ENCODE measurements at regions not wholly inside any gene's neighbourhood (a gene's known extent, or its start where the extent isn't known, plus 50 kb on each side); places are given as distances from the start of the nearest gene placed in this dataset.

DNA sequence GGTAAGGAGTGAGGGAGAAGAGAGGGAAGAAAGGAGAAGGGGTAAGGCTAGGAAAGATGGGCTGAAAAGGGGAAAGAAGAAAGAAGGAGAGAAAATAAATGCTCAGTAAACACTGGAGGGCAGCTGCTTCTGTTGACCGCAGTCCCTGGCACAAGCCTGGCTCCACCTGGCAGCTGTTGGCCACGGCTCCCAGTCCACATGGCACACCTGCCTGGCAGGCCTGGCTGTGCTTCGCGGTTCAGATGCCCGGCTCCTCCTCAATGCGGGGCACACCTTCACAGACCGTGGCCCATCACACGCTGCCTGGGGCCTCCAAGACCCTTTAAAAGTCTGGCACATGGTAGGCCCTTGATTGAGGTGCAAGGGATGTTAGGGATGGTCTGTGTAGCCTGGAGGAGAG, 516.8 kb upstream of the PROK2 start:
- Mint-ChIP-seq H3K27ac (no peak overlapping the region), H3K4me1 (peaks cover 0 to under 1% of the 10 kb centered on the region in 2 donors), H3K36me3 (no peaks in the 10 kb centered on the region), H3K27me3 (ENCODE audit: low read depth in 2 of 2) (peaks cover 0 to 8% of the 10 kb centered on the region in 2 donors), H3K4me3 (no peak overlapping the region), H3K9me3 (no peaks in the 10 kb centered on the region)
- no peaks in the 10 kb centered on the region for H3K27me3 ChIP-seq (ENCODE audit: control insufficient read depth, insufficient read depth, low read length)
- TF ChIP-seq, protein P1, sequence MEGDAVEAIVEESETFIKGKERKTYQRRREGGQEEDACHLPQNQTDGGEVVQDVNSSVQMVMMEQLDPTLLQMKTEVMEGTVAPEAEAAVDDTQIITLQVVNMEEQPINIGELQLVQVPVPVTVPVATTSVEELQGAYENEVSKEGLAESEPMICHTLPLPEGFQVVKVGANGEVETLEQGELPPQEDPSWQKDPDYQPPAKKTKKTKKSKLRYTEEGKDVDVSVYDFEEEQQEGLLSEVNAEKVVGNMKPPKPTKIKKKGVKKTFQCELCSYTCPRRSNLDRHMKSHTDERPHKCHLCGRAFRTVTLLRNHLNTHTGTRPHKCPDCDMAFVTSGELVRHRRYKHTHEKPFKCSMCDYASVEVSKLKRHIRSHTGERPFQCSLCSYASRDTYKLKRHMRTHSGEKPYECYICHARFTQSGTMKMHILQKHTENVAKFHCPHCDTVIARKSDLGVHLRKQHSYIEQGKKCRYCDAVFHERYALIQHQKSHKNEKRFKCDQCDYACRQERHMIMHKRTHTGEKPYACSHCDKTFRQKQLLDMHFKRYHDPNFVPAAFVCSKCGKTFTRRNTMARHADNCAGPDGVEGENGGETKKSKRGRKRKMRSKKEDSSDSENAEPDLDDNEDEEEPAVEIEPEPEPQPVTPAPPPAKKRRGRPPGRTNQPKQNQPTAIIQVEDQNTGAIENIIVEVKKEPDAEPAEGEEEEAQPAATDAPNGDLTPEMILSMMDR (IDR thresholded peaks at IDR 0.05), result no peak
- no peak for ATAC-seq
- H3K27ac ChIP-seq (ENCODE audit: low read length), result no peak overlapping the region
- H3K36me3 ChIP-seq (ENCODE audit: control insufficient read depth, insufficient read depth, low read length), result no peaks in the 10 kb centered on the region
- no peaks in the 10 kb centered on the region for H3K4me1 ChIP-seq (ENCODE audit: control insufficient read depth, insufficient read depth, low read length)
- 92% methylated on average over 7 of the region's 8 CpGs for WGBS (ENCODE audit: insufficient coverage)
- intact Hi-C loops (cut with micrococcal nuclease), result no loop called here
- H3K9me3 ChIP-seq (ENCODE audit: control insufficient read depth, insufficient read depth, low read length), result no peaks in the 10 kb centered on the region
- H3K4me3 ChIP-seq (ENCODE audit: low read length), result no peak overlapping the region
- DNase-seq, result no peak

DNA sequence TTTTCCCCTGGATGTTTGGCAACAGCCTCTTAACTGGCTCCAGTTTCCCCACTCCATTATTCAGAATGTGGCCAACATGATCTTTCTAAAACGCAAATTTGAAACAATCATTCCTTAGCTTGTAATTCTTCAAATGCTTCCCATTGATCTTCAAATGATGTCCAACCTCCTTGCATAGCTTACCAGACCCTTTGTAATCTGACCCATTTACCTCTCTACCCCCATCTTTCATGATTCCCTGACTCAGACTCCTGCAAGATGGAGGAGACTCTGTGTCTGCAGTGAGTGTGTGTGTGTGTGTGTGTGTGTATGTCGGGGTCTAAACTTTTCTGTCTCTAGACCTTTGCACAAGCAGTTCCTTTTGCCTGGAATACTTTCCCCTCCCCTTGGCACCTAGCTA, 515.7 kb upstream of the PROK2 start:
- no peak overlapping the region for H3K4me3 Mint-ChIP-seq
- ATAC-seq (no peak), DNase-seq (no peak)
- H3K27ac Mint-ChIP-seq, result no peak overlapping the region
- no peaks in the 10 kb centered on the region for H3K36me3 Mint-ChIP-seq
- no peaks in the 10 kb centered on the region for H3K9me3 Mint-ChIP-seq
- intact Hi-C loops (cut with micrococcal nuclease), result no loop called here
- H3K27ac ChIP-seq (ENCODE audit: low read length), result no peak overlapping the region
- TF ChIP-seq, protein P1 (IDR thresholded peaks at IDR 0.05), result no peak
- no peaks in the 10 kb centered on the region for H3K27me3 ChIP-seq (ENCODE audit: control insufficient read depth, insufficient read depth, low read length)
- H3K36me3 ChIP-seq (ENCODE audit: control insufficient read depth, insufficient read depth, low read length), result no peaks in the 10 kb centered on the region
- no peaks in the 10 kb centered on the region for H3K4me1 Mint-ChIP-seq
- no peaks in the 10 kb centered on the region for H3K9me3 ChIP-seq (ENCODE audit: control insufficient read depth, insufficient read depth, low read length)
- no peak overlapping the region for H3K4me3 ChIP-seq (ENCODE audit: low read length)
- no peaks in the 10 kb centered on the region for H3K4me1 ChIP-seq (ENCODE audit: control insufficient read depth, insufficient read depth, low read length)
- 87% methylated on average over 2 of the region's 2 CpGs for WGBS (ENCODE audit: insufficient coverage)
- H3K27me3 Mint-ChIP-seq (ENCODE audit: low read depth in 2 of 2), result peaks cover 0 to 8% of the 10 kb centered on the region in 2 donors

DNA sequence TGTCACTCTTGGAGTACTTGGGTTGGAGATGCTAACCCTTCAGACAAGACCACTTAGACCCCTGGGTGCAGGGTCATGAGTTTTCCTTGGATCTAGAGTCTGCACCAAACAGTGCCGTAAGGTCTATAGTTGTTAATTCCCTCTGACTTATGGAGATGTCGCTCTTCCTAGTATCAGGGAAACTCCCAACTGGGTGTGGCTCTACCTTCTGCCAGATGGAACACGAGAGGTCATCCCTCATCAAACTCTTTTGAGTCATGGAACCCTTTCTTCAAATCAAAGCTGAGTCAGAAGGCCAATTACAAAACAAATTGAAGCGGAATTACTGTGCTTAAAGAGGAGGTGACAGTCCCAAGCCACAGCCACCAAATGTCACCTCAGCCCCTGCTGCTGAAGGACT, 514.9 kb upstream of the PROK2 start:
- TF ChIP-seq, protein P1 (IDR thresholded peaks at IDR 0.05), result no peak

DNA sequence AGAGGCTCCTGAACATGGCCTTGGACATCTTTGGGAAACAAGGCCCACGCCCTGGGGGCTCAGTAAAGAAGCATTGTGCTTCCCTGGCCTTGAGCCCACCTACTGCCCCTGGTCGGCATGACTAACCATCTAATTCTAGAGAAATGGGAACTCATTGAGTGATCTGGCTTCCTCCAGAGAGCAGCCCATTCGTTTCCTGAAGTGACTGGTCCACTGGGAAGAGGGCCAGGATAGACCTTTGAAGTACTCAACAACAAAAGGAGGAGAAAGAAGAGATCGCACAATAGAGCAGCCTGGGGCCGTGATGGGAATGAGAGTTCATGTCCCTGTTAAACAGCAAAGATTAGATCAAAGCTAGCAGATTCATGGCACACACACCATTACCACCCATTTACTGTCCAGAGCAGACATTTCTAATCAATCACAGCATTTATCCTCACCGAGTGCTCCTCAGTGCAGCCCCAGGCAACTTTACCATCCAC, 514.4 kb upstream of the PROK2 start:
- Histone ChIP-seq H3K4me3 (ENCODE audit: low read length) (no peak overlapping the region), H3K4me1 (ENCODE audit: control insufficient read depth, insufficient read depth, low read length) (no peaks in the 10 kb centered on the region), H3K36me3 (ENCODE audit: control insufficient read depth, insufficient read depth, low read length) (no peaks in the 10 kb centered on the region), H3K9me3 (ENCODE audit: control insufficient read depth, insufficient read depth, low read length) (no peaks in the 10 kb centered on the region), H3K27me3 (ENCODE audit: control insufficient read depth, insufficient read depth, low read length) (no peaks in the 10 kb centered on the region), H3K27ac (ENCODE audit: low read length) (no peak overlapping the region)
- H3K9me3 Mint-ChIP-seq, result no peaks in the 10 kb centered on the region
- DNase-seq (no peak), ATAC-seq (no peak)
- intact Hi-C loops (cut with micrococcal nuclease), result no loop called here
- no peaks in the 10 kb centered on the region for H3K36me3 Mint-ChIP-seq
- no peak overlapping the region for H3K27ac Mint-ChIP-seq
- no peak overlapping the region for H3K4me3 Mint-ChIP-seq
- peaks cover 0 to 2% of the 10 kb centered on the region in 2 donors for H3K27me3 Mint-ChIP-seq (ENCODE audit: low read depth in 2 of 2)
- WGBS (ENCODE audit: insufficient coverage), result 71% methylated on average over 6 of the region's 6 CpGs
- TF ChIP-seq, protein P1 (IDR thresholded peaks at IDR 0.05), result no peak
- H3K4me1 Mint-ChIP-seq, result no peaks in the 10 kb centered on the region

More for the DNA sequence above, 514.9 kb upstream of the PROK2 start:
- H3K4me3 ChIP-seq (ENCODE audit: low read length), result no peak overlapping the region
- no peak overlapping the region for H3K4me3 Mint-ChIP-seq
- ATAC-seq (no peak), DNase-seq (no peak)
- no peaks in the 10 kb centered on the region for H3K4me1 Mint-ChIP-seq
- H3K27me3 ChIP-seq (ENCODE audit: control insufficient read depth, insufficient read depth, low read length), result no peaks in the 10 kb centered on the region
- WGBS (ENCODE audit: insufficient coverage), result 91% methylated on average over 4 of the region's 4 CpGs
- H3K9me3 Mint-ChIP-seq, result no peaks in the 10 kb centered on the region
- no peaks in the 10 kb centered on the region for H3K9me3 ChIP-seq (ENCODE audit: control insufficient read depth, insufficient read depth, low read length)
- no peaks in the 10 kb centered on the region for H3K36me3 Mint-ChIP-seq
- H3K27me3 Mint-ChIP-seq (ENCODE audit: low read depth in 2 of 2), result peaks cover 0 to 4% of the 10 kb centered on the region in 2 donors
- H3K27ac ChIP-seq (ENCODE audit: low read length), result no peak overlapping the region
- no peaks in the 10 kb centered on the region for H3K36me3 ChIP-seq (ENCODE audit: control insufficient read depth, insufficient read depth, low read length)
- intact Hi-C loops (cut with micrococcal nuclease), result no loop called here
- H3K4me1 ChIP-seq (ENCODE audit: control insufficient read depth, insufficient read depth, low read length), result no peaks in the 10 kb centered on the region
- H3K27ac Mint-ChIP-seq, result no peak overlapping the region
